Upper lobe of left lung (tissue), 6 donors: ENCODE measurements at regions not wholly inside any gene's neighbourhood (a gene's known extent, or its start where the extent isn't known, plus 50 kb on each side); places are given as distances from the start of the nearest gene placed in this dataset.
"Not testable (repeated sequence)": the region's sequence is repeated elsewhere in the genome, so short reads cannot be mapped to it uniquely, and the experiment has no call there.

Experiments used
- ATAC-seq, 2 donors: fragments of 200-7000 bp; cut with Tn5 transposase; one replicate each; pipeline ENCODE4 v1.9.1; 2022; ENCODE audit warnings: mild to moderate bottlenecking in 2 of 2, moderate library complexity in 2 of 2; ENCODE audit not compliant: low FRiP score in 2 of 2
- DNase-seq, 2 donors: peaks; one replicate each; pipeline ENCODE4 v3.0.0-alpha.2; 2019 to 2020
- H3K27ac ChIP-seq, 4 donors: fragments of 200-600 bp; sonication (generic); one replicate each; pipeline ENCODE4 v1.5.1; 2016 to 2019
- H3K27me3 ChIP-seq, 4 donors: fragments of 200-600 bp; sonication (generic); one replicate each; pipeline ENCODE4 v1.5.1; 2017 to 2019
- H3K36me3 ChIP-seq, 4 donors: fragments of 200-600 bp; sonication (generic); one replicate each; pipeline ENCODE4 v1.5.1; 2016 to 2019
- H3K4me1 ChIP-seq, 4 donors: fragments of 200-600 bp; sonication (generic); one replicate each; pipeline ENCODE4 v1.5.1; 2018 to 2019
- H3K4me3 ChIP-seq, 4 donors: fragments of 200-600 bp; sonication (generic); one replicate each; pipeline ENCODE4 v1.5.1; 2017 to 2019; ENCODE audit warnings: mild to moderate bottlenecking in 2 of 4, moderate library complexity in 1 of 4
- H3K9me3 ChIP-seq, 4 donors: fragments of 200-600 bp; sonication (generic); one replicate each; pipeline ENCODE4 v1.5.1; 2018 to 2019
- EP300 ChIP-seq, 4 donors: sonication (generic); formaldehyde crosslinking; IDR thresholded peaks; one replicate each; pipeline ENCODE4 v1.5.1; 2017; ENCODE audit warnings: antibody characterized with exemption in 4 of 4, control low read depth in 2 of 4
- POLR2A ChIP-seq, 4 donors: fragments of 450-650 bp; IDR thresholded peaks; one replicate each; pipeline ENCODE4 v1.5.1; 2016 to 2017; ENCODE audit warnings: antibody characterized with exemption in 4 of 4, mild to moderate bottlenecking in 2 of 4
- POLR2AphosphoS5 ChIP-seq, 2 donors: sonication (generic); formaldehyde crosslinking; IDR thresholded peaks; one replicate each; pipeline ENCODE4 v1.5.1; 2017; ENCODE audit warnings: antibody characterized with exemption in 2 of 2
- WGBS, 2 donors: methylation state at CpG; one replicate each; pipeline ENCODE4 v1.1.5; 2017 to 2018; 5-methylcytosine and 5-hydroxymethylcytosine counted together
- TF ChIP-seq, protein P1 (sequence below), 6 experiments: fragments of 450-650 bp in 4 of 6; fragments of 200-600 bp in 2 of 6; sonication (generic) in 2 of 6; IDR thresholded peaks; one replicate each; pipeline ENCODE4 v1.5.1; 2016 to 2019; ENCODE audit warnings: antibody characterized with exemption in 6 of 6
- donor health status: DM: no; HTN: no; CAD: no; lungs with moderate emphysema.
- donor health status: DM: no; HTN: yes; CAD: no; lungs with severe emphysema.

- Histone ChIP-seq H3K36me3 (no peaks in the 10 kb centered on the region), H3K27ac (no peak overlapping the region), H3K9me3 (no peaks in the 10 kb centered on the region), H3K4me1 (no peaks in the 10 kb centered on the region), H3K4me3 (no peak overlapping the region), H3K27me3 (no peaks in the 10 kb centered on the region)
- TF ChIP-seq POLR2AphosphoS5 (IDR thresholded peaks at IDR 0.05) (no peak), POLR2A (IDR thresholded peaks at IDR 0.05) (no peak), EP300 (IDR thresholded peaks at IDR 0.05) (no peak)
- TF ChIP-seq, protein P1, sequence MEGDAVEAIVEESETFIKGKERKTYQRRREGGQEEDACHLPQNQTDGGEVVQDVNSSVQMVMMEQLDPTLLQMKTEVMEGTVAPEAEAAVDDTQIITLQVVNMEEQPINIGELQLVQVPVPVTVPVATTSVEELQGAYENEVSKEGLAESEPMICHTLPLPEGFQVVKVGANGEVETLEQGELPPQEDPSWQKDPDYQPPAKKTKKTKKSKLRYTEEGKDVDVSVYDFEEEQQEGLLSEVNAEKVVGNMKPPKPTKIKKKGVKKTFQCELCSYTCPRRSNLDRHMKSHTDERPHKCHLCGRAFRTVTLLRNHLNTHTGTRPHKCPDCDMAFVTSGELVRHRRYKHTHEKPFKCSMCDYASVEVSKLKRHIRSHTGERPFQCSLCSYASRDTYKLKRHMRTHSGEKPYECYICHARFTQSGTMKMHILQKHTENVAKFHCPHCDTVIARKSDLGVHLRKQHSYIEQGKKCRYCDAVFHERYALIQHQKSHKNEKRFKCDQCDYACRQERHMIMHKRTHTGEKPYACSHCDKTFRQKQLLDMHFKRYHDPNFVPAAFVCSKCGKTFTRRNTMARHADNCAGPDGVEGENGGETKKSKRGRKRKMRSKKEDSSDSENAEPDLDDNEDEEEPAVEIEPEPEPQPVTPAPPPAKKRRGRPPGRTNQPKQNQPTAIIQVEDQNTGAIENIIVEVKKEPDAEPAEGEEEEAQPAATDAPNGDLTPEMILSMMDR (IDR thresholded peaks at IDR 0.05), result no peak
- ATAC-seq (no peak), DNase-seq (no peak)
Measured at GRCh38 chr10:64345856-64346255, 824.7 kb downstream of the REEP3 start.

GRCh38 chr10:64346389-64346788 is 825.2 kb downstream of the REEP3 start:
- H3K27me3 ChIP-seq, result no peaks in the 10 kb centered on the region
- no peak overlapping the region for H3K4me3 ChIP-seq
- 83 to 85% methylated on average over 5 of the region's 5 CpGs for WGBS, 2 donors
- ATAC-seq, result no peak
- no peak overlapping the region for H3K27ac ChIP-seq
- DNase-seq, result no peak
- H3K9me3 ChIP-seq, result no peaks in the 10 kb centered on the region
- no peak for TF ChIP-seq EP300 (IDR thresholded peaks at IDR 0.05)
- TF ChIP-seq POLR2AphosphoS5 (IDR thresholded peaks at IDR 0.05), result no peak
- TF ChIP-seq POLR2A (IDR thresholded peaks at IDR 0.05), result no peak
- TF ChIP-seq, protein P1 (IDR thresholded peaks at IDR 0.05), result no peak
- no peaks in the 10 kb centered on the region for H3K36me3 ChIP-seq
- no peaks in the 10 kb centered on the region for H3K4me1 ChIP-seq

DNA sequence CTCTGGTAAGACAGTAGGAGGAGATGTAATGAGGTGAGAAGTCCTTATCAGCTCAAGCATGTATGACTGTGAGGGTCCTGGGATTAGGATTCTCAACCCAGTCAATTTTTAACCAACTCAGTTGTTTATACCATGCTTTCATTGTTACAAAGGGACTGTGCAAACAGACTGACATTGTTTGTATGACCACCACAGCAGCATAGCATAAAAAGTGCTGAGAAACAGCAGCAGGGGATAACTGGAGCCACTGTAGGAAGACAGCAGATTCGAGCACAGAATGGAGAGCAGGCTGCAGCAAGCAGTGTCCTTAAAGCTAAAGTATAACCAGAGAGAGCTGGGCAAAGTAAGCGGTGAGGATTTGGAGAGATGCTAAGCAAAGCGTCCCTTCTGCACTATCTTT is 829.5 kb downstream of the REEP3 start:
- H3K9me3 ChIP-seq, result no peaks in the 10 kb centered on the region
- H3K4me3 ChIP-seq, result no peak overlapping the region
- H3K27ac ChIP-seq, result no peak overlapping the region
- TF ChIP-seq, protein P1 (IDR thresholded peaks at IDR 0.05), result no peak
- no peak for TF ChIP-seq POLR2AphosphoS5 (IDR thresholded peaks at IDR 0.05)
- no peak for TF ChIP-seq POLR2A (IDR thresholded peaks at IDR 0.05)
- TF ChIP-seq EP300 (IDR thresholded peaks at IDR 0.05), result no peak
- ATAC-seq, result no peak
- H3K36me3 ChIP-seq, result no peaks in the 10 kb centered on the region
- H3K27me3 ChIP-seq, result no peaks in the 10 kb centered on the region
- WGBS, 2 donors, result 43 to 50% methylated on average over 3 of the region's 3 CpGs
- no peak for DNase-seq
- H3K4me1 ChIP-seq, result no peaks in the 10 kb centered on the region

GRCh38 chr10:64358907-64359306 is 837.7 kb downstream of the REEP3 start:
- no peaks in the 10 kb centered on the region for H3K27me3 ChIP-seq
- H3K27ac ChIP-seq, result no peak overlapping the region
- H3K9me3 ChIP-seq, result peaks cover 0 to 6% (median 0%) of the 10 kb centered on the region in 4 donors
- no peaks in the 10 kb centered on the region for H3K4me1 ChIP-seq
- H3K36me3 ChIP-seq, result no peaks in the 10 kb centered on the region
- DNase-seq (no peak), ATAC-seq (no peak)
- no peak overlapping the region for H3K4me3 ChIP-seq
- WGBS, 2 donors, result 47 to 57% methylated on average over 4 of the region's 4 CpGs
- TF ChIP-seq, protein P1 (IDR thresholded peaks at IDR 0.05), result no peak
- no peak for TF ChIP-seq POLR2AphosphoS5 (IDR thresholded peaks at IDR 0.05)
- TF ChIP-seq POLR2A (IDR thresholded peaks at IDR 0.05), result no peak
- TF ChIP-seq EP300 (IDR thresholded peaks at IDR 0.05), result no peak

DNA sequence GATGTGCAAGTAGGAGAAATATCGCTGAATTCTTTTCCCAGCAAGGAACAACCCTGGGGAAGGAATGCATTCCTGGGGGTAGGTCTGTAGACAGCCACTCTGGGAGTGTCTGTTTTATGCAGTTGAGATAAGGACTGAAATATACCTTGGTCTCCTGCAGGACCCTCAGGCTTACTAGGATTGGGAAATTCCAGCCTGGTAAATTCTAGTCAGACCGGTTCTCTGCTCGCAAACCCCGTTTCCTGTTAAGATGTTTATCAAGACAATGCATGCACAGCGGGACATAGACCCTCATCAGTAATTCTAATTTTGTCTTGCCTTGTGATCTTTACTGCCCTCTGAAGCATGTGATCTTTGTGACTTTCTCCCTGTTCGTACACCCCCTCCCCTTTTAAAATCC is 839.0 kb downstream of the REEP3 start:
- H3K9me3 ChIP-seq, H3K27ac ChIP-seq, H3K27me3 ChIP-seq, H3K4me1 ChIP-seq, H3K4me3 ChIP-seq, DNase-seq, H3K36me3 ChIP-seq, ATAC-seq: not testable (repeated sequence)
- WGBS, 2 donors, result 81 to 96% methylated on average over 6 of the region's 6 CpGs
